Body of pancreas (tissue), 4 donors: ENCODE measurements at regions not wholly inside any gene's neighbourhood (a gene's known extent, or its start where the extent isn't known, plus 50 kb on each side); places are given as distances from the start of the nearest gene placed in this dataset.
"Not testable (repeated sequence)": the region's sequence is repeated elsewhere in the genome, so short reads cannot be mapped to it uniquely, and the experiment has no call there.

Source experiments
- ATAC-seq: fragments of 150-250 bp; one replicate; pipeline ENCODE4 v1.9.1; 2016
- DNase-seq, 4 donors: peaks; one replicate each; pipeline ENCODE4 v3.0.0-alpha.2; 2019
- H3K27ac ChIP-seq, 4 donors: fragments of 200-600 bp; sonication (generic); 1 replicate in 3 of 4; 2 replicates in 1 of 4; pipeline versions ENCODE4 v1.5.1 to v1.6.1; 2016 to 2019; ENCODE audit warnings: mild to moderate bottlenecking in 1 of 4, mixed read lengths in 1 of 4, moderate library complexity in 1 of 4
- H3K27me3 ChIP-seq, 2 donors: fragments of 200-600 bp; sonication (generic); one replicate each; pipeline ENCODE4 v1.6.0; 2016; ENCODE audit warnings: mild to moderate bottlenecking in 1 of 2
- H3K36me3 ChIP-seq, 2 donors: fragments of 200-600 bp; sonication (generic); replicated peaks in 1 of 2; 2 replicates each; pipeline ENCODE4 v1.5.1; 2016; ENCODE audit warnings: low read depth in 2 of 2; ENCODE audit not compliant: insufficient read depth in 1 of 2
- H3K4me1 ChIP-seq: fragments of 200-600 bp; sonication (generic); one replicate; pipeline ENCODE4 v1.6.0; 2016
- H3K4me3 ChIP-seq, 2 donors: fragments of 200-600 bp; sonication (generic); 1 replicate in 1 of 2; 2 replicates in 1 of 2; pipeline ENCODE4 v1.5.1; 2016 to 2019
- H3K9me3 ChIP-seq, 3 donors: fragments of 200-600 bp; sonication (generic); 1 replicate in 2 of 3; 2 replicates in 1 of 3; pipeline ENCODE4 v1.5.1; 2016
- CTCF ChIP-seq, 7 experiments: fragments of 450-650 bp in 4 of 7; fragments of 200-600 bp in 3 of 7; sonication (generic) in 3 of 7; IDR thresholded peaks; one replicate each; pipeline ENCODE4 v1.5.1; 2016 to 2019; ENCODE audit warnings: antibody characterized with exemption in 7 of 7
- POLR2A ChIP-seq, 3 donors: fragments of 450-650 bp; IDR thresholded peaks; one replicate each; pipeline ENCODE4 v1.6.1; 2016; ENCODE audit warnings: antibody characterized with exemption in 3 of 3, mild to moderate bottlenecking in 2 of 3
- WGBS, 2 donors: methylation state at CpG; one replicate each; pipeline ENCODE4 v1.1.5; 2017; 5-methylcytosine and 5-hydroxymethylcytosine counted together
- intact Hi-C: fragments of 100-400 bp; cut with DNase I; formaldehyde crosslinking; loops from one replicate; pipeline ENCODE4 v1.15.1; 2023

GRCh38 chr21:35384375-35384774 is 335.3 kb upstream of the RUNX1 start:
- TF ChIP-seq CTCF (IDR thresholded peaks at IDR 0.05) (no peak), POLR2A (IDR thresholded peaks at IDR 0.05) (no peak)
- WGBS, 2 donors: 76 to 77% methylated on average over 2 of the region's 2 CpGs
- ATAC-seq (no peak), DNase-seq (no peak)
- H3K36me3 ChIP-seq: no peaks in the 10 kb centered on the region
- no peaks in the 10 kb centered on the region for H3K9me3 ChIP-seq
- H3K27ac ChIP-seq: no peak overlapping the region
- H3K4me3 ChIP-seq: no peak overlapping the region
- no peaks in the 10 kb centered on the region for H3K4me1 ChIP-seq
- H3K27me3 ChIP-seq: no peaks in the 10 kb centered on the region
- intact Hi-C loops: no loop called here

- 82 to 88% methylated on average over 6 of the region's 6 CpGs for WGBS, 2 donors
- DNase-seq: no peak
Measured at GRCh38 chr21:35382696-35383095, 333.6 kb upstream of the RUNX1 start.

GRCh38 chr21:35381743-35382310 is 332.7 kb upstream of the RUNX1 start:
- intact Hi-C loops: no loop called here
- H3K9me3 ChIP-seq: no peaks in the 10 kb centered on the region
- no peak overlapping the region for H3K27ac ChIP-seq
- no peak for TF ChIP-seq POLR2A (IDR thresholded peaks at IDR 0.05)
- TF ChIP-seq CTCF (IDR thresholded peaks at IDR 0.05): no peak
- 54 to 72% methylated on average over 6 of the region's 6 CpGs for WGBS, 2 donors
- ATAC-seq: no peak
- H3K4me3 ChIP-seq: no peak overlapping the region
- DNase-seq: no peak
- no peaks in the 10 kb centered on the region for H3K4me1 ChIP-seq
- H3K36me3 ChIP-seq: no peaks in the 10 kb centered on the region
- H3K27me3 ChIP-seq: no peaks in the 10 kb centered on the region

More at GRCh38 chr21:35382696-35383095, 333.6 kb upstream of the RUNX1 start:
- TF ChIP-seq CTCF (IDR thresholded peaks at IDR 0.05): no peak
- TF ChIP-seq POLR2A (IDR thresholded peaks at IDR 0.05): no peak
- Histone ChIP-seq H3K27me3 (no peaks in the 10 kb centered on the region), H3K4me3 (no peak overlapping the region), H3K9me3 (no peaks in the 10 kb centered on the region), H3K27ac (no peak overlapping the region), H3K36me3 (no peaks in the 10 kb centered on the region), H3K4me1 (no peaks in the 10 kb centered on the region)
- ATAC-seq: no peak
- intact Hi-C loops: no loop called here

GRCh38 chr21:35380304-35380703 is 331.2 kb upstream of the RUNX1 start:
- H3K4me3 ChIP-seq, DNase-seq, H3K27ac ChIP-seq, H3K4me1 ChIP-seq, ATAC-seq, H3K36me3 ChIP-seq, intact Hi-C loops, H3K27me3 ChIP-seq, H3K9me3 ChIP-seq: not testable (repeated sequence)
- 91 to 96% methylated on average over 3 of the region's 3 CpGs for WGBS, 2 donors

- Histone ChIP-seq H3K27me3 (no peaks in the 10 kb centered on the region), H3K36me3 (no peaks in the 10 kb centered on the region), H3K4me3 (no peak overlapping the region), H3K9me3 (no peaks in the 10 kb centered on the region), H3K4me1 (no peaks in the 10 kb centered on the region), H3K27ac (no peak overlapping the region)
- TF ChIP-seq CTCF (IDR thresholded peaks at IDR 0.05) (no peak), POLR2A (IDR thresholded peaks at IDR 0.05) (no peak)
- no peak for DNase-seq
- 91 to 100% methylated on average over 1 of the region's 1 CpG for WGBS, 2 donors
- intact Hi-C loops: no loop called here
- ATAC-seq: no peak
Measured at GRCh38 chr21:35378881-35379280, 329.8 kb upstream of the RUNX1 start.
